K562 (cell line): ENCODE measurements at regions not wholly inside any gene's neighbourhood (a gene's known extent, or its start where the extent isn't known, plus 50 kb on each side); places are given as distances from the start of the nearest gene placed in this dataset.
A peak's percentile ranks its signal among the peaks of the same experiment; 100 is the strongest.

ENCODE experiments used
- ATAC-seq: fragments of 200-7000 bp; cut with Tn5 transposase; 3 replicates; pipeline ENCODE4 v1.9.1; 2020; ENCODE audit warnings: moderate library complexity
- BruUV-seq: library from RNA; stranded (reverse); fragments of 400-500 nt; replicated peaks from 2 replicates; lab custom pipeline; 2021; lab: Mats Ljungman, UMichigan
- CTCF ChIA-PET: fragments of 300-600 bp; formaldehyde crosslinking; extraction: SDS; loops from one replicate; lab custom pipeline; 2021; ENCODE audit warnings: low intra/inter-chr PET ratio; lab: Yijun Ruan, JAX
- POLR2A ChIA-PET: fragments of 300-600, 350-650 bp; sonication (Branson Sonifier 250); formaldehyde crosslinking; extraction: SDS; loops from one replicate; lab custom pipeline; 2021; ENCODE audit warnings: antibody characterized with exemption, inconsistent platforms; lab: Yijun Ruan, JAX
- DNase-seq, 4 experiments: peaks; one replicate each; pipeline versions ENCODE4 v3.0.0 to v3.0.0-alpha.2; 2011 to 2018; ENCODE audit warnings: low spot score in 3 of 4, mixed read lengths in 3 of 4; ENCODE audit errors: extremely low read depth in 1 of 4
- FAIRE-seq: peaks from 2 replicates; lab custom pipeline; 2011; peaks lifted over from hg19 to GRCh38; lab: Jason Lieb, UNC
- H2AFZ ChIP-seq: 2 replicates; pipeline ENCODE4 v1.6.0; 2011; ENCODE audit warnings: low read depth, low read length, control low read depth, inconsistent platforms
- H3K27ac ChIP-seq: fragments of 200-600 bp; 3 replicates; pipeline ENCODE4 v1.8.0; 2011; ENCODE audit warnings: low read depth, mild to moderate bottlenecking, control low read depth, inconsistent platforms, low read length, moderate library complexity, mixed read lengths; ENCODE audit errors: extremely low read depth
- H3K27me3 ChIP-seq, 2 experiments: fragments of 300-600 bp in 1 of 2; 2 replicates in 1 of 2; 3 replicates in 1 of 2; pipeline versions ENCODE4 v1.6.0 to v1.8.0; 2011; ENCODE audit warnings: inconsistent platforms in 2 of 2, low read length in 2 of 2, mild to moderate bottlenecking in 1 of 2, mixed read lengths in 1 of 2, moderate library complexity in 1 of 2; ENCODE audit not compliant: control insufficient read depth in 2 of 2, insufficient read depth in 2 of 2
- H3K36me3 ChIP-seq: fragments of 300-600 bp; 3 replicates; pipeline ENCODE4 v1.8.0; 2011; ENCODE audit warnings: mild to moderate bottlenecking, low read length, inconsistent platforms; ENCODE audit not compliant: control insufficient read depth, insufficient read depth
- H3K4me1 ChIP-seq, 2 experiments: fragments of 200-600 bp in 1 of 2; replicated peaks in 1 of 2; 2 replicates in 1 of 2; 3 replicates in 1 of 2; pipeline versions ENCODE4 v1.5.1 to v1.8.0; 2011; ENCODE audit warnings: inconsistent platforms in 2 of 2, low read length in 2 of 2, mild to moderate bottlenecking in 1 of 2, mixed read lengths in 1 of 2, moderate library complexity in 1 of 2; ENCODE audit not compliant: control insufficient read depth in 2 of 2, insufficient read depth in 2 of 2
- H3K4me2 ChIP-seq: 2 replicates; pipeline ENCODE4 v1.6.1; 2011; ENCODE audit warnings: low read length, control low read depth, inconsistent platforms, mixed read lengths; ENCODE audit not compliant: insufficient read depth
- H3K4me3 ChIP-seq: fragments of 200-600 bp; sonication (generic), shearing (Covaris generic); 2 replicates; pipeline ENCODE4 v1.5.1; 2016; ENCODE audit warnings: control low read depth, inconsistent platforms
- H3K79me2 ChIP-seq: fragments of 200-600 bp; 3 replicates; pipeline ENCODE4 v1.8.0; 2011; ENCODE audit warnings: low read length, inconsistent platforms; ENCODE audit not compliant: control insufficient read depth, insufficient read depth
- H3K9ac ChIP-seq, 2 experiments: 2 replicates each; pipeline versions ENCODE4 v1.6.0 to v1.6.1; 2011; ENCODE audit warnings: low read depth in 2 of 2, low read length in 2 of 2, control low read depth in 1 of 2, inconsistent platforms in 1 of 2, mild to moderate bottlenecking in 1 of 2, mixed read lengths in 1 of 2; ENCODE audit not compliant: insufficient read depth in 1 of 2
- H3K9me1 ChIP-seq: one replicate; pipeline ENCODE4 v1.6.0; 2011; ENCODE audit warnings: inconsistent platforms, mild to moderate bottlenecking, low read length, moderate library complexity; ENCODE audit not compliant: control insufficient read depth, insufficient read depth
- H3K9me3 ChIP-seq: replicated peaks from 2 replicates; pipeline ENCODE4 v1.5.1; 2011; ENCODE audit warnings: low read depth, low read length, inconsistent platforms; ENCODE audit not compliant: control insufficient read depth, insufficient read depth
- H4K20me1 ChIP-seq: replicated peaks from 2 replicates; pipeline ENCODE4 v1.6.1; 2011; ENCODE audit warnings: low read length, inconsistent platforms, mixed read lengths; ENCODE audit not compliant: control insufficient read depth, insufficient read depth
- BDP1 ChIP-seq: IDR thresholded peaks from 3 replicates; pipeline ENCODE4 v1.6.1; 2011; ENCODE audit not compliant: insufficient read length, insufficient read depth
- CREM ChIP-seq: IDR thresholded peaks from 2 replicates; pipeline ENCODE4 v1.6.1; 2014; ENCODE audit warnings: antibody characterized with exemption, low read depth
- IFI16 ChIP-seq: fragments of 250-450 bp; sonication (Bioruptor Pico); IDR thresholded peaks from 2 replicates; pipeline ENCODE4 v2.1.2; 2022; ENCODE audit warnings: mild to moderate bottlenecking, inconsistent platforms
- KLF13 ChIP-seq: fragments of 450-650 bp; IDR thresholded peaks from 2 replicates; pipeline ENCODE4 v1.6.1; 2016; ENCODE audit warnings: missing genetic modification characterization, low read depth, mild to moderate bottlenecking, missing compliant biosample characterization, moderate library complexity, borderline replicate concordance
- MXI1 ChIP-seq: IDR thresholded peaks from 2 replicates; pipeline ENCODE4 v1.6.1; 2011; ENCODE audit warnings: low read depth, mild to moderate bottlenecking, improper control_type of control experiment, low read length
- RBBP5 ChIP-seq: fragments of 200-600 bp; sonication (generic); IDR thresholded peaks from 2 replicates; pipeline ENCODE4 v1.6.1; 2012; ENCODE audit warnings: borderline replicate concordance, mild to moderate bottlenecking, low read length, control low read depth, inconsistent platforms; ENCODE audit not compliant: insufficient read depth, poor library complexity, severe bottlenecking
- RFX1 ChIP-seq: fragments of 450-650 bp; IDR thresholded peaks from 2 replicates; pipeline ENCODE4 v1.6.1; 2016; ENCODE audit warnings: mild to moderate bottlenecking, moderate library complexity
- WGBS: fragments of 100-300 bp; shearing (Covaris generic); methylation state at CpG from one replicate; pipeline ENCODE4 v1.1.6; 2016; ENCODE audit warnings: low coverage, mixed read lengths; ENCODE audit not compliant: insufficient coverage; ENCODE audit errors: missing lambda C conversion rate; 5-methylcytosine and 5-hydroxymethylcytosine counted together
- in situ Hi-C: fragments of 300-500 bp; cut with MboI; formaldehyde crosslinking; loops from 4 replicates; pipeline ENCODE4 v1.15.0; 2018; ENCODE audit warnings: inconsistent platforms, mixed read lengths
- intact Hi-C: fragments of 100-400 bp; cut with micrococcal nuclease; formaldehyde crosslinking; loops from 2 replicates; pipeline ENCODE4 v1.14.2; 2022
- TF ChIP-seq, protein P1 (sequence below): fragments of 250-450 bp; sonication (Bioruptor Pico); IDR thresholded peaks from 2 replicates; pipeline ENCODE4 v1.5.0; 2021

DNA sequence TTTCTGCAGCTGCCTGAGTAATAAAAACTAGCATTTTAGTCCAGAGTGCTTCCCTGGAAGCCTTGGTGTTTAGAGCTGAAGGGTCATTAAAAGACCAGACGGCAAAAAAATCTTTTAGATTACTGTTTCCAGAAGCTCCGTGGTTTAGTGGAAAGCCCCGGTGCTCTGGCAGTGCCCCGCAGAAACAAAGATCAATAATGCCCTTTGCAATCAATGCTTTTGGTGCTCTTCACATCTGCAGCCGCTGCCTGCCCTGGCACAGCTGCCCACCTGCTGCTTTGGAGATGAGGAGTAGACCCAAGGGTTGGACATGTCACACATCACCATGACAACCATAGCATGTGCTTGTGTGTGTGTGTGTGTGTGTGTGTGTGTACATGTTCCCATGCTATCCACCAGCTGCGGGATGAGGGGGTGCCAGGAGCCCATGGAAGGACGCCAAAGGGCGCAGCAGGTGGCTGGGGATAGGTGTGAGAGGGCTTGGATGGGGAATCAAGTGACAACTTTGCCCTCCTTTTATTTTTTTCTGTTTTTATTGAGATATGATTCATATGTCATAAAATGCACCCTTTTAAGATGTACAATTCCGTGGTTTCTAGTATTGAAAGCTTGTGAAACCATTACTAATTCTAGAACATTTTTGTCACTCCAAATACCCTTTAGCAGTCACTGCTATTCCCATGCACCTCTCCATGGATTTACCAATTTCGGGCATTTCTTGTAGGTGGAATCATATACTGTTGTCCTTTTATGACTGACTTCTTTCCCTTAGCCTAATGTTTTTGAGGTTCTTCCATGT is 75.7 kb upstream of the KLHL25 start:
- H3K4me3 ChIP-seq: no peak overlapping the region
- in situ Hi-C loops: no loop called here
- POLR2A ChIA-PET: interaction anchor here (0.6 kb wide), 1 partner anchor 136 kb away, joined by 3 read pairs; no protein-coding TSS in a partner anchor
- CTCF ChIA-PET: no interaction called here
- H3K79me2 ChIP-seq: no peaks in the 10 kb centered on the region
- no peak for DNase-seq
- no peaks in the 10 kb centered on the region for H3K9me3 ChIP-seq
- WGBS: under 1% methylated on average over 10 of the region's 10 CpGs
- FAIRE-seq: no peak
- TF ChIP-seq BDP1 (no peak), MXI1 (no peak), RFX1 (peak; percentile 41; the same call in 1 of the 2 replicates)
- H2AFZ ChIP-seq: no peak overlapping the region
- H3K27ac ChIP-seq: no peak overlapping the region
- no peak overlapping the region for H3K4me2 ChIP-seq
- no peaks in the 10 kb centered on the region for H3K36me3 ChIP-seq
- BruUV-seq: no TSS peak
- H3K9me1 ChIP-seq: no peaks in the 10 kb centered on the region
- H3K27me3 ChIP-seq: no peaks in the 10 kb centered on the region
- no peak overlapping the region for H3K9ac ChIP-seq
- H4K20me1 ChIP-seq: no peaks in the 10 kb centered on the region
- intact Hi-C loops: no loop called here
- ATAC-seq: no peak
- H3K4me1 ChIP-seq: no peaks in the 10 kb centered on the region

DNA sequence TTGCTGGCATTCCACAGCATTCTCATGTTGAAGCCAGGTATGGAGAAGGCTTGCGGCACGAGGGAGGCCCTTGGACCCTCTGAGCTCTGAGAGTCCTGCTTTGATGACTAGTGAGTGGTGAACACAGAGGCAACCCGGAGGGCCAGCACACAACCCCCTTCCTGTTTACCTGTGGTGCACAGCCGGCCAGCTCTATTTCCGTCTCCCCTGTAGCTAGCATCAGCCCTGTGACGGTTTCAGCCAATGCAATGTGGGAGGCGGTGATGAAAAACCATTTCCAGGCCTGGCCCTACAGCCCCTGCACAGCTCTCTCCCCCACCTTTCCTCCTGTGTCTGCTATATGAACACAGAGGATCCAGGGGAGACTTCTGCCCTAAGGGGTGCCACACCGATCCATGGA is 76.8 kb upstream of the KLHL25 start:
- POLR2A ChIA-PET: interaction anchor here (0.6 kb wide), 1 partner anchor 26 kb away, joined by 3 read pairs; no protein-coding TSS in a partner anchor
- 0% methylated on average over 8 of the region's 8 CpGs for WGBS
- Histone ChIP-seq H3K9me1 (no peaks in the 10 kb centered on the region), H3K4me1 (no peaks in the 10 kb centered on the region), H3K9me3 (no peaks in the 10 kb centered on the region), H3K27ac (no peak overlapping the region), H3K79me2 (no peaks in the 10 kb centered on the region), H4K20me1 (no peaks in the 10 kb centered on the region), H3K9ac (no peak overlapping the region), H3K4me3 (no peak overlapping the region), H3K27me3 (no peaks in the 10 kb centered on the region), H3K36me3 (no peaks in the 10 kb centered on the region), H2AFZ (no peak overlapping the region), H3K4me2 (no peak overlapping the region)
- CTCF ChIA-PET: no interaction called here
- BruUV-seq: no TSS peak
- intact Hi-C loops (no loop called here), in situ Hi-C loops (no loop called here)
- FAIRE-seq (no peak), DNase-seq (no peak), ATAC-seq (no peak)
- TF ChIP-seq, protein P1, sequence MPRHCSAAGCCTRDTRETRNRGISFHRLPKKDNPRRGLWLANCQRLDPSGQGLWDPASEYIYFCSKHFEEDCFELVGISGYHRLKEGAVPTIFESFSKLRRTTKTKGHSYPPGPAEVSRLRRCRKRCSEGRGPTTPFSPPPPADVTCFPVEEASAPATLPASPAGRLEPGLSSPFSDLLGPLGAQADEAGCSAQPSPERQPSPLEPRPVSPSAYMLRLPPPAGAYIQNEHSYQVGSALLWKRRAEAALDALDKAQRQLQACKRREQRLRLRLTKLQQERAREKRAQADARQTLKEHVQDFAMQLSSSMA (CRISPR knock-in tag): no peak
- no peak for TF ChIP-seq IFI16 (CRISPR knock-in tag)
- no peak for TF ChIP-seq RBBP5
- no peak for TF ChIP-seq KLF13
- TF ChIP-seq CREM: no peak
